ENCODE measurements at regions not wholly inside any gene's neighbourhood (a gene's known extent, or its start where the extent isn't known, plus 50 kb on each side); places are given as distances from the start of the nearest gene placed in this dataset.
"Not testable (repeated sequence)": the region's sequence is repeated elsewhere in the genome, so short reads cannot be mapped to it uniquely, and the experiment has no call there.

DNA sequence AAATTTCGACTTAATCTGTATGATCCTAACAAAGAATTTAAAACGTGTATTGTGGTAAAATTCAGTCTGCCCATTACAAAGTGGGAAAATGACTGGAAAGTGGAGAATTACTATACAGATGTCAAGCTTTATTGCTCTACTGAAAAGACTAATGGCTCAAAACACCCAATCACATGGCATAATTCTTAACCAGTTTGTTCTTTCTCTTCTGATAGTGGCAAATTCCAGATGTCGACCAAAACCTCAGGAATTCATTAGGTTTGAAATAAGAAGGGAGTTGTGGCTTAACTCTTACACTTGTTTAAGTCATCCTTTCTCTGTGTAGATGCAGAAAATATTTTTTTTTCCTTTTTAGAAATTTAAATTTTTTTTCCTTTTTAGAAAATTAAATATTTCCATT, 1254.9 kb upstream of the LRRN3 start:
- DNase-seq = no peak

DNA sequence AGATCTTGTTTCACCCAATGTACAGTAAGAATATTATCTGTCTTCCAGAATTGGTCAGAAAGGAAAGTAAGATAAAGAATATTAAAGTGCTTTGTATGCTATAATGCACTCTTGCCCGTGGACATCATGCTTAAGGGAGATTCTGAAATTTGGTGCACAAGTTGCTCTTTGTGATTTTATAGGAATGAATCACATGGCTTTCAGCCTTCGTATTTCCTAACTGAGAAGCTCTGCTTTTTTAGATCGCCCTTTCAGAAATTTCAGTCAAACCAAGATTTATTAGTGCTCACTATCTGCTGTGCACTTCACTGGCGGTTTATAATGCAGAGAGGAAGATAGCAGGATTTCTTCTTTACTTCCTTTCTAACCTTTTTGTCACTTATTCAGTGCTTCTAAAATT, 1248.5 kb upstream of the LRRN3 start:
- DNase-seq = no peak

DNA sequence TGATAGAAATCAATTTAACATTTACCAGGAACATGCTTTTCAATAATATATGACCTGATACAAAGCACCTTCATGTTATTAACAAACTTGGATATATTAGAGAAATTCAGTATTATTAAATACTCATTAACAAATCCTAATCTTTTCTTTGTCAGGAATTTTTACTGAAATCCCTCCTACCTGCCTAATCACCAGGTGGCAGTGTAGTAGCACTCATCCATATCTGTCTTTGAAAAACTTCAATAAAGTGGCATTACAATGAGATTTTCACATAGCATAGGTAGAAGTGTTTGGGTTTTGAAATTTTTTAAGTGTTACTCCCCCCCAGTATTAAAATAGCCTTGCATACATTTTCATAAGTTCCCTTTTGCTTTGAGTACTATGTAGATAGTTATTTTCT, 1246.6 kb upstream of the LRRN3 start:
- peak in 1 of 2 experiments; percentile 8 for DNase-seq

DNA sequence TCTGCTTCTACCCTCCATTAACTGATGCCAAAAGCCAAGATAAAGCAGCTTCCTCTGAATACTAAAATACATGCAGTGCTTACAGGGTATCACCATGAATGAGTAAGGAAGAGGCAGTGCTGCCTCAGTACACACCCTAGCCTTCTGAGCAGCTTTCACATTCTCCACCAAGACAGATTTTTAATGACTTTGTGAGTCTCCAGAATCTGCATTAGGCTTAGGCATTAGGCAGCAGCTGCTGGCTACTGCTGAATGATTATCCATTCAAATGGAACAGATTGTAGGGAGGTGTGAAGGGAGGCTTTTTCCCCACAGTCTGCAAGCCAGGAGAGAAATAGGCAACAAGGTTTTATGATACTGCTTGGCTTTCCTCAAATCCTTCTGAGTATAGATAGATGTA, 1226.7 kb upstream of the LRRN3 start:
- no peak for DNase-seq

DNA sequence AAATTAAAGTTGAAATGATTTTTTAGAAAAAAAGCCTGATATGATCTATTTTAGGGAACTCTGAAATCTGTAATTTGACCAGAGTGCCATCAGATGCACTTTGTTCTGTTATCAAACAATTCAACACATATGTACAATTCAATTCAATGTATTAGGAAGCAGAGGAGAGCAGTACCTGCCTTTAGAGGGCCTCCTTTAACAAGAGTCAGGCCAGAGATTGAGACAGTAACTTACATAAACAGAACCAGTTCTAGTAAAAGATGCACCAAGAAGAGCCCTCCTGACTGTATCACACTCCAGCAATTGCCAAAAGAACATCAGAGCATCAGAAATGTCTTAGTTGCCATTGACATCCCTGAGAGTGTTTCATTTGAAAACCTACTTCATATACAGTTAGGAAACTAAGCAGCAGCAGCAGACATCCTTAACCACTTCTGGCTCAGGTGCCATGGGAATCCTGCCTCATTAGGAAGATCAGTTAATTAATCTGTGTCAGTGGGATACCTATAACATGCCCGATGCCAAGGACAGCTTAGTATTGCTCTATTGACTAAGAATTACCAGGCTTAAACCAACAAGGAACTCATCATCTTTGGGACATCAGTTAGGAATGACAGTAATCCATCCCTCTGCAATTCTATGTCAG, 1222.6 kb upstream of the LRRN3 start:
- no peak for DNase-seq

GRCh38 chr7:109873296-109873695, 1217.6 kb upstream of the LRRN3 start:
- no peak for DNase-seq

DNA sequence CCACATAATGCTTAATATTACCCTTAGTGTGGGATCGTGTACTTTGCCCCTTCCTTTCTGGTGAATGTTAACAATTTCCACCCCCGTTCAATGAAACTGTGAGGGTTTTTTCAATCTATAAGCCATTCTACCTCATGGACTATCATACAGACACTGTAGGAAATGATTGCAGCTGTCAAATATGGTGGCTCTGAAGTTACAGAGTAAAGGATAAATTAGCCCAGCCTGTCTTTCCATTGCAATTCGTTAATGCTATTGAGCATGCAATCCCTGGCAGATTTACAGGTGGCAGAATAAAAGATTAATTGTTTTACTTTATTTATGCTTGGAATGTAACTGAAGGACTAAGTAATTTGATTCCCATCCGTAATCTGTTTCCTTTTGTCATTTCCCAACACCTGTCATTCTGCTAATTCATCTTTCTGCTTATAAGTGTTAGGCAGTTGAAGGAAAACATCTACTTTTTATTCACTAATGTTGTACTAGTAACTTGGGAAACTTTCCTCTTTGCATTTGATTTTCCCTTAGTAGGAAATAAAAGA, 1211.6 kb upstream of the LRRN3 start:
- DNase-seq = no peak

- no peak for DNase-seq
Measured at GRCh38 chr7:109890622-109891021, 1200.3 kb upstream of the LRRN3 start.

DNA sequence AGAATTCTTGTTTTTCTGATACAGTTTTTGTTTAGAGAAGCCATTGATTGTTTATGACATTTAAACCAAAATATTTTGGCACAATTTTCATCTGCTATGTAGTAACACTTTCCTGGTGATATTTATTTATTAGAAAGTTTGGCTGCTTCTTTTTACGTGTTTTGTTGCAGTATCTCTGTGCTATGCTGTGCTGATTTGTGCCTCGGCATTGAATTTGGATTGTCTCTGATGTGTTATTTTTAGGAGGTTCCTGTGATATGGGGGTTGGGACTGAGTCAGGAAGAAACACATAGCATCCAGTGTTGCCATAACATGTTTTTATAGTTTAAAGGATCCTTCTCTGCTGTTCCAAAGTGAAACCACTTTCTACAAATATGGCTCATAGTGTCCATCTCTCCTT, 1197.7 kb upstream of the LRRN3 start:
- DNase-seq = no peak

GRCh38 chr7:109895536-109895935, 1195.4 kb upstream of the LRRN3 start:
- DNase-seq = no peak

DNA sequence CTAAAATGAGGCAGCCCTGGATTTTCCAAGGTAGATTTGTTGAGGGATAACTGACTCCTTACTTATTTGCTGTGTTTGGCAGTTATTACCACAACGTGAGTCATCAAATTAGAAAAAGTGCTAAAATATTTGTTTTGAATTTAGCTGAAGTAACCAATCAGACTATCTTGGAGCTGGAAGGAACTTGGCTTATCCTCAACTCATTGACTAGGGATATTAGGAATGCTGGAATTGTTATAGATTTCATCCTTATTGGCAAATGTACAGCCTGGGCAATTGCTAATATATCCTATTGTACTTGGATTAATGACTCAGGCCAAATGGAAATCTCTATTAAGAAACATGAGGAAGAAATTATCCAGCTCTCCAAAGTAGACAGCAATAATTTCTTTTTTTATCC, 1189.0 kb upstream of the LRRN3 start:
- no peak for DNase-seq

DNA sequence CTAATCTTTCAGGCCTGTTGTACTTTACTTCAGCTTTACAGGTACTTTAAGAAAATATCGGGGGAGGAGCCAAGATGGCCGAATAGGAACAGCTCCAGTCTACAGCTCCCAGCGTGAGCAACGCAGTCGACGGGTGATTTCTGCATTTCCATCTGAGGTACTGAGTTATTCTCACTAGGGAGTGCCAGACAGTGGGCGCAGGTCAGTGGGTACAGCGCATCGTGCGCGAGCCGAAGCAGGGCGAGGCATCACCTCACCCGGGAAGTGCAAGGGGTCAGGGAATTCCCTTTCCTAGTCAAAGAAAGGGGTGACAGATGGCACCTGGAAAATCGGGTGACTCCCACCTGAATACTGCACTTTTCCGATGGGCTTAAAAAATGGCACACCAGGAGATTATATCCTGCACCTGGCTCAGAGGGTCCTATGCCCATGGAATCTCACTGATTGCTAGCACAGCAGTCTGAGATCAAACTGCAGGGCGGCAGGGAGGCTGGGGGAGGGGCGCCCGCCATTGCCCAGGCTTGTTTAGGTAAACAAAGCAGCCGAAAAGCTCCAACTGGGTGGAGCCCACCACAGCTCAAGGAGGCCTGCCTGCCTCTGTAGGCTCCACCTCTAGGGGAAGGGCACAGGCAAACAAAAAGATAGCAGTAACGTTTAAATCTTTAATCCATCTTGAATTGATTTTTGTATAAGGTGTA, 1185.4 kb upstream of the LRRN3 start:
- DNase-seq = not testable (repeated sequence)

- no peak for DNase-seq
Measured at GRCh38 chr7:109915670-109916069, 1175.3 kb upstream of the LRRN3 start.

DNA sequence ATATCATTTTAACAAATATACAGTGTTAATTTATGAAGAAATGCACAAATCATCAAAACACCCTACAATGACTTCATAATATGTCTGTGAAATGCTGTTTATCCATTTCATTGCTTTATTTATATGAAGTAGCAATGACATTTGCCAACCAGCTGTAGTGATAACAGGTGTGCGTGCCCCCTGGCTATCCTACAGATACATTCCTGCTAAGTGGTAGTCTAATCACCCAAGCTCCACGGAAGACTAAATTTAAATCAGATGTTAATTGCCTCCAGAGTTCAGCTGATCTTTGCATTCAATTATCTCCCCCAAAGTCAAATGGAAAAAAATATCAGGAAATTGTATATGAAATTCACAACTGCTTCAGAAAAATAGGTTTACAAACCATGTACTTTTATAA, 1164.2 kb upstream of the LRRN3 start:
- no peak for DNase-seq

- no peak for DNase-seq
Measured at GRCh38 chr7:109930049-109930448, 1160.9 kb upstream of the LRRN3 start.

DNA sequence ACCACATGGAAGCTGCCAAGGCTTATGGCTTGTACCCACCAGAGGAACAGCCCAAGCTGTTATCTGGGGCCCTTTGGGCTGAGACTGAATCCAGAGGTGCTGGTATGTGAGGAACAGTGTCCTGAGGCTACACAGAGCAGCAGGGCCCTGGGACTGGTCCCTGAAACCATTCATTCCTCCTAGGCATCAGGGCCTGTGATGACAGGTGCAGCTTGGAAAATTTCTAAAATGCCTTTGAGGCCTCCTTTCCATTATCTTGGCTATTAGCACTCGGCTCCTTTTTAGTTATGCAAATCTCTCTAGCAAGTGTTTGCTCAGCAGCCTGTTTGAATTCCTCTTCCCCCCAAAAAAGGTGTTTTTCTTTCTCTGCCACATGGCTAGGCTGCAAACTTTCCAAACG, 1151.7 kb upstream of the LRRN3 start:
- no peak for DNase-seq

DNA sequence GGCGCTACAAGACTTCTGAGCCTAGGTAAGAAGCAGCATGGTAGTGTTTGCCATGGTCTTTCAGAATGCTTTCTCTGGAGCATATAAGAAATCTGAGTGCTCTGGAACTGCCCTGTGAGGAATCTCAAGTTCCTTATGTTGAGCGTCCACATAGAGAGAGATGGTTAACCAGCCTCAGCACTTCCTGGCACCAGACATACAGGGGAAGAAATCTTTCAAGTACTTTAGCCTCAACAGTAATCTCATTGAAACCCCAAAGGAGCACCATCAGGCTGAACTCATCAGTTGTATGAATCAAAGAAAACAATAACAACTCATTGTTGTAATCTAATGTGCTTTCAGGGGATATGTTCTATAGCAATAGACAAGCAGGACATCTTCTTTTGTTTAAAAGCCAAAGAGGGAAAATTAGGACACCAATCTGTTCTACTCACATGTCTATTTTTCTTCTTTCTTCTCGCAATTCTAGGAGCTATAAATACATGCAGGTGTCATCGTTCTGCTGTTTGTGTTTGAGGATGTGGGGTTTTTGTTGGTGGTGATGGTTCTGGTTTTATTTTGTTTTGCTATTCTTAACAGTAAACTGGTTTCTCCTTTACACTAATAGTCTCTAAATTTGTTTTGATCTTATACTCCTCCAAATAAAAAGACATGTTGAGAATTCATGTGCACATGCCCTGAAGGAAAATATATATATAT, 1145.0 kb upstream of the LRRN3 start:
- no peak for DNase-seq

GRCh38 chr7:109950256-109950655, 1140.7 kb upstream of the LRRN3 start:
- no peak for DNase-seq

DNA sequence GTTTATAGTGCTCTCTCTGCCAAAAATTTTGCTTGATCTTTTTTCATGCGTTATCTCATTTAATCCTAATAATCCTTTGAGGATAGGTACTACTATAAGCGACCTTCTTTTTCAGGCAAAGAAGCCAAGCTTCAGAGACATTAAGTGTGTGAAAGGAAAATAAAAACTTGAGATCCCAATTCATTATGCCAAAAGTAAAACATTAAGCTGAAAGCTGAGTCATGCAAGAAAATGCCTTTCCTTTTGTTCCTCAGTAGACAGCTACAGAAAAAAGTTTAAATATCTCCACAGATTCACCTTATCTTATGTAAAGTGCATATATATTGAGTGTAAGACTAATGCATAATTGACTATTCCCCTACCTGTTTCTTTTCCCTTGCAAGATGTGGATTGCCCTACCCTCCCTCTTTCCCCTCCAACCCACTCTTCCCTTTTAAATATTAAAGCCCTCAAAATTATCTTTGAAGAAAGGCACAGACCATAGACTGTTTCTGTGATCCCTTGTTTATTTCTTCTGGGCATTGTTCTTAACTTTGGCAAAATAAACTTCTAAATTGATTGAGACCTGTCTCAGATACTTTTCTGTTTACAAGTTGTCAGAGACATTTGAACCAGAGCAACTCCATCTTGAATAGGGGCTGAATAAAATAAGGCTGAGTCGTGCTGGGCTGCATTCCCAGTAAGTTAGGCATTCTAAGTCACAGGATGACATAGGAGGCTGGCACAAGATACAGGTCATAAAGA, 1139.9 kb upstream of the LRRN3 start:
- DNase-seq = no peak

GRCh38 chr7:109951565-109951928, 1139.4 kb upstream of the LRRN3 start:
- no peak for DNase-seq

- DNase-seq = no peak
Measured at GRCh38 chr7:109955986-109956385, 1134.9 kb upstream of the LRRN3 start.

DNA sequence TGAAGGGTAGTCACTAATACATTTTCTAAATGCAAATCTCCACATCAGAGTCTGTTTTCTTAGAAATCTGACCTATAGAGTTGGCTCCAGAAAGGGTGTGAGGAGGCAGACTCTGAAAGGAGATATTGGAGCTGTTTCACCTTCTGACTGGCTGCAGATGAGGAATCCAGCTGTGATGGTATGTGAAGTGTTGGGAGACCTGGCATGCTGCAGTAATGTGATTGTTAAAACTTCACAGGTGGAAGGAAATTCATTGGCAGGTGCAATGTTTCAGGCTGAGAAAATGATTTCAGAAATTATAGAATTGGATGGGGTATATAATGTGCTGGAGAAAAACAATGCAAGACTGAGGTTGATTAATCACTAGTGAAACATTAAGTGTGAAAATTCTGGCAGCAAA, 1134.0 kb upstream of the LRRN3 start:
- DNase-seq = no peak

GRCh38 chr7:109963741-109964140, 1127.2 kb upstream of the LRRN3 start:
- no peak for DNase-seq

Data from SW 1271 (cell line).